ENCODE measurements at regions not wholly inside any gene's neighbourhood (a gene's known extent, or its start where the extent isn't known, plus 50 kb on each side); places are given as distances from the start of the nearest gene placed in this dataset.

DNA sequence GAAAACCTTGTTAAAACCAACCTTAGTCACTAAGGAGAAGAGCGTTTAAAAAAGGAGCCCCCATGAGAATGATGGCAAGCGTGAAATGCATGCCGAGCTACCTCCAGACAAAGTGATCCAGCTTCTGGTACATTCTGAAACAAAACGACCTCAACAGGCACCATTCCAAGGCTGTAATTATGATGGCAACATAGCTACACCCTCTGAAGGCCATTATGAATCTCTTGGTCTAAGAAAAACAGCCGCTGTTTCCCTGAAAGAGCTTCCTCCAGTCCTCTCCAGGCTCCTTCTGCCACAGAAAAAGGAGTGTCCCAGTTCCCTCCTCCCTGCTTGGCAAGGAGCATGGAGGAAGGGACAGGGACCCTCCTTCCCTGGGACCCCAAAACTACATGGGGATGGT lies 50.0 kb upstream of the ABLIM1 start:
- no peak overlapping the region for H3K4me3 ChIP-seq (ENCODE audit: low read depth, low read length)
- TF ChIP-seq, protein P1, sequence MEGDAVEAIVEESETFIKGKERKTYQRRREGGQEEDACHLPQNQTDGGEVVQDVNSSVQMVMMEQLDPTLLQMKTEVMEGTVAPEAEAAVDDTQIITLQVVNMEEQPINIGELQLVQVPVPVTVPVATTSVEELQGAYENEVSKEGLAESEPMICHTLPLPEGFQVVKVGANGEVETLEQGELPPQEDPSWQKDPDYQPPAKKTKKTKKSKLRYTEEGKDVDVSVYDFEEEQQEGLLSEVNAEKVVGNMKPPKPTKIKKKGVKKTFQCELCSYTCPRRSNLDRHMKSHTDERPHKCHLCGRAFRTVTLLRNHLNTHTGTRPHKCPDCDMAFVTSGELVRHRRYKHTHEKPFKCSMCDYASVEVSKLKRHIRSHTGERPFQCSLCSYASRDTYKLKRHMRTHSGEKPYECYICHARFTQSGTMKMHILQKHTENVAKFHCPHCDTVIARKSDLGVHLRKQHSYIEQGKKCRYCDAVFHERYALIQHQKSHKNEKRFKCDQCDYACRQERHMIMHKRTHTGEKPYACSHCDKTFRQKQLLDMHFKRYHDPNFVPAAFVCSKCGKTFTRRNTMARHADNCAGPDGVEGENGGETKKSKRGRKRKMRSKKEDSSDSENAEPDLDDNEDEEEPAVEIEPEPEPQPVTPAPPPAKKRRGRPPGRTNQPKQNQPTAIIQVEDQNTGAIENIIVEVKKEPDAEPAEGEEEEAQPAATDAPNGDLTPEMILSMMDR (IDR thresholded peaks at IDR 0.05; ENCODE audit: insufficient read depth, low read length), result no peak
- no peak for DNase-seq (ENCODE audit: low read depth)

DNA sequence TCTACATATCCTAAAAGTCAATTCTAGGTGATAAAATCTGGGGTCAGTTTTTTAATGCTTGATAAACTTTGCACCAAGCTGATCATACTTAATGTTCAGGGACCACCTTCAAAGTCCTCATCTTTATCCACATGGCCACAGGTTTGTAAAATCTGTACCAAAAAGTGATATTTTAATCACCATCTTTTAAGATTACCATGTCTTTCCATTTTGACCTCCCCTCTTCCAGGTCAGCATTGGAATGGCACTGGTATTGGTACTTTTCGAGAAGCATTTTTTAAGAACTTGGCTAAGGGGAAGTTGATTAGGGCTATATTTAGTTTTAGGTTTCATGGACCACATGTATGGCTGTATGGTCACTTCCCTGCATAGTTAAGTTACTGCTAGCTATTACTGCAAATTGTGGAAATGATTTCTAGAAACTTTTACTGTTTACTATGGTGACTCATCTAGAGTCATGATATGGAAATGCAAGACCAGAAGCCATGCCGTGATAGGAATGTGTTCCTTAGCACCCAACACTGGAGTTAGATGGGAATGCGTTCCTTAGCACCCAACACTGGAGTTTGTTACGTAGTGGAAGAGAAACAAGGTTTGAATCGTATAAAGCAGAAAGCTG lies 50.8 kb upstream of the ABLIM1 start:
- TF ChIP-seq, protein P1 (IDR thresholded peaks at IDR 0.05; ENCODE audit: insufficient read depth, low read length), result no peak
- no peak overlapping the region for H3K4me3 ChIP-seq (ENCODE audit: low read depth, low read length)
- DNase-seq (ENCODE audit: low read depth), result peak; percentile 62

DNA sequence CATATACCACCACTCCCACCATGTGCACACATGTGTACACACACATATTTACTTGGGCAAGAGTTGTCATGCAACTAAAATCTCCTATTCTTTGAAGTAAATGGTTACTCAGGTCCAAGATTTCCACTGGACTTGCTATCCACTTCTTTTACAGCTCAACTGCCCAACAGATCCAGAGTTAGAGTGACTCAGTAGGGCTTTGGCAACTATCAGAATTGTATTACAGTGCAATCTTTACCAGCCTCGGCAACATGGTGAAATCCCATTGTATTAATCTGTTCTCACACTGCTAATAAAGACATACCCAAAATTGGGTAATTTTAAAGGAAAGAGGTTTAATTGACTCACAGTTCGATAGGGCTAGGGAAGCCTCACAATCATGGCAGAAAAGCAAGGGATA lies 51.9 kb upstream of the ABLIM1 start:
- TF ChIP-seq, protein P1 (IDR thresholded peaks at IDR 0.05; ENCODE audit: insufficient read depth, low read length), result no peak
- H3K4me3 ChIP-seq (ENCODE audit: low read depth, low read length), result no peak overlapping the region
- DNase-seq (ENCODE audit: low read depth), result peak; percentile 83

DNA sequence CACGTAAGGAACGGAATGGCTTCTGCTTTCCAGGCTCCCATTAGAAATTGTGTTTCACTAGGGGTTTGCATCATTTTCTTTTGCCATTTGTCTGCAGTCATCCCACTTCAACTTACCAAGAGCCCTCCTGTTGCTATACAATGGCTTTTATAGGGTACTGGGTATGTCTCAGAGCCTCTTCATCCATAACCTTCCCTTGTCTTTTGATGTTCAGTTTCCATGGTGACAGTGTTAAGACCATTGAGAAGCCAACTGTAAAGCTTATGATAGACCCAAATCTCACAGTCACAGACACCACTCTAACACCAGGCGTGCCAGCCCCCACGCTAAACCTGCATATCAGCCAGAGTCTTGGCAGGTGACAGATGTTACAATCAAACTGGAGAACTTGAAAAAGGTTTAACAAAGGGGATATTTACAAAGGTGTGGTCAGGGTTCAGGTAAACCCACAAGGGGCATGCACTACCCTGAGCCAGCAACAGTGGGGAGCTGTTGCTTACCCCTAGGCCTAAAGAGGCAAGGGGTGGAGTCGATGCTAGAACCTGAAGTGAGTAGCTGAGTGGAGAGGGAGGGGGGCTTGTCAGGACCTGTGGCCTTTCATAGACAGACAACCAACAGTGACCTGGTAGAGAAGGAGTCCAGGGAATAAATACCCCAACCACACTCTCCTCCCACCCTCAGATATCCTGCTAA lies 53.2 kb upstream of the ABLIM1 start:
- DNase-seq (ENCODE audit: low read depth), result no peak
- no peak overlapping the region for H3K4me3 ChIP-seq (ENCODE audit: low read depth, low read length)
- TF ChIP-seq, protein P1 (IDR thresholded peaks at IDR 0.05; ENCODE audit: insufficient read depth, low read length), result no peak

DNA sequence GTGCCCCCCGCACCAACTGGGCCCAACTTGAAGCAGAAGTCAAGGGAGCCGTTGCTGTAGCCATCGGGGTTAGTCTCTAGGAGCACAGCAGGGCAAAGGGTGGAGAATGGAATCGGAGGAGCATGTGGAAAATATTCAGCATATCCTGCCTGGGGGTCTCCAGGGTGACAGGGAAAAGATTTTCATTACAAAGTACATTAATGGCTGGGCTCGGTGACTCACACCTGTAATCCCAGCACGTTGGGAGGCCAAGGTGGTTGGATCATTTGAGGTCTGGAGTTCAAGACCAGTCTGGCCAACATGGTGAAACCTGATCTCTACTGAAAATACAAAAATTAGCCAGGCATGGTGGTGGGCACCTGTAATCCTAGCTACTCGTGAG lies 53.8 kb upstream of the ABLIM1 start:
- no peak for DNase-seq (ENCODE audit: low read depth)
- TF ChIP-seq, protein P1 (IDR thresholded peaks at IDR 0.05; ENCODE audit: insufficient read depth, low read length), result no peak
- no peak overlapping the region for H3K4me3 ChIP-seq (ENCODE audit: low read depth, low read length)

DNA sequence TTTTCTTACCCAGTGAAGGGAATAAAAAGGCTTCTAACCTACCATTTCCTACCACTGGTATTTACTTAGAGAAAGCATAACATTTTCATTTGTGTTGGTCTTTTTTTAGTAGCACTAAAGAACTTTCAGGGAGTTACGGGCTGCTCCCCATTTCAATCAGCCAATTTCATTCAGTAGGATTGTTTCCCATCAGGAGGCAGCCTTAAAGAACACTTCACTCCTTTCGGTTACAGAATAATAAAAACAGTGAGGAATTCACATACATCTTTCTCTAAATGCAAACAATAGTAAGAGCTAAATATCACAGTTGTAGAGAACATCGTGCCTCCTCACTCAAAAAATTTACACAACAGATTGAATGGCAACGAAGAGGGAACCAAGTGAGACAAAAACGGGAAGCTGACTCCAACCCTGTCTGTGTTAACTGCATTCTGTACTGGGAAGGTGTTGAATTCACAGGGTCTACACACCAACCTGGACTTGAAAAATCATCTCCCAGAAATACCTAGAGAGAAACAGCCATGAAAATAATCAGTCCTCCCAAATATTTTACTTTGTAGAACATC lies 55.5 kb upstream of the ABLIM1 start:
- TF ChIP-seq, protein P1 (IDR thresholded peaks at IDR 0.05; ENCODE audit: insufficient read depth, low read length), result no peak
- DNase-seq (ENCODE audit: low read depth), result no peak
- H3K4me3 ChIP-seq (ENCODE audit: low read depth, low read length), result no peak overlapping the region
